Gastroesophageal sphincter (tissue), 4 donors: ENCODE measurements at regions not wholly inside any gene's neighbourhood (a gene's known extent, or its start where the extent isn't known, plus 50 kb on each side); places are given as distances from the start of the nearest gene placed in this dataset.

Source experiments
- ATAC-seq: fragments of 150-250 bp; one replicate; pipeline ENCODE4 v1.9.1; 2016; ENCODE audit warnings: mild to moderate bottlenecking, moderate library complexity
- H3K27ac ChIP-seq, 4 donors: fragments of 200-600 bp; sonication (generic) in 3 of 4; 1 replicate in 3 of 4; 2 replicates in 1 of 4; pipeline ENCODE4 v1.5.1; 2016 to 2019
- H3K27me3 ChIP-seq: fragments of 200-600 bp; sonication (generic); one replicate; pipeline ENCODE4 v1.5.1; 2019
- H3K36me3 ChIP-seq, 2 donors: fragments of 200-600 bp; sonication (generic); one replicate each; pipeline ENCODE4 v1.5.1; 2019; ENCODE audit warnings: control low read depth in 1 of 2
- H3K4me1 ChIP-seq, 3 donors: fragments of 200-600 bp; sonication (generic); 1 replicate in 2 of 3; 2 replicates in 1 of 3; pipeline ENCODE4 v1.5.1; 2016 to 2019; ENCODE audit warnings: control low read depth in 2 of 3
- H3K4me3 ChIP-seq, 2 donors: fragments of 200-600 bp; sonication (generic); one replicate each; pipeline ENCODE4 v1.5.1; 2019; ENCODE audit warnings: mild to moderate bottlenecking in 1 of 2, moderate library complexity in 1 of 2
- H3K9me3 ChIP-seq, 3 donors: fragments of 200-600 bp; sonication (generic); one replicate each; pipeline ENCODE4 v1.5.1; 2017 to 2019; ENCODE audit warnings: control low read depth in 2 of 3
- CTCF ChIP-seq, 4 experiments: fragments of 200-600 bp in 2 of 4; fragments of 450-650 bp in 2 of 4; sonication (generic) in 1 of 4; IDR thresholded peaks; one replicate each; pipeline ENCODE4 v1.5.1; 2017 to 2019; ENCODE audit warnings: antibody characterized with exemption in 4 of 4, mild to moderate bottlenecking in 2 of 4, moderate library complexity in 2 of 4
- EP300 ChIP-seq: sonication (generic); formaldehyde crosslinking; IDR thresholded peaks from one replicate; pipeline ENCODE4 v1.6.1; 2017; ENCODE audit warnings: antibody characterized with exemption, mild to moderate bottlenecking
- POLR2A ChIP-seq, 2 donors: fragments of 450-650 bp; IDR thresholded peaks; one replicate each; pipeline ENCODE4 v1.6.1; 2017; ENCODE audit warnings: antibody characterized with exemption in 2 of 2, mild to moderate bottlenecking in 2 of 2, moderate library complexity in 1 of 2
- POLR2AphosphoS5 ChIP-seq: sonication (generic); formaldehyde crosslinking; IDR thresholded peaks from one replicate; pipeline ENCODE4 v1.6.1; 2017; ENCODE audit warnings: antibody characterized with exemption
- WGBS, 2 donors: methylation state at CpG; one replicate each; pipeline ENCODE4 v1.1.5; 2018; ENCODE audit warnings: low coverage in 1 of 2; 5-methylcytosine and 5-hydroxymethylcytosine counted together

- TF ChIP-seq CTCF (IDR thresholded peaks at IDR 0.05) (no peak), EP300 (no peak), POLR2AphosphoS5 (no peak), POLR2A (IDR thresholded peaks at IDR 0.05) (no peak)
- H3K4me3 ChIP-seq, result no peak overlapping the region
- H3K36me3 ChIP-seq, result no peaks in the 10 kb centered on the region
- H3K9me3 ChIP-seq, result no peaks in the 10 kb centered on the region
- 90 to 97% methylated on average over 2 of the region's 2 CpGs for WGBS, 2 donors
- peaks cover 3% of the 10 kb centered on the region for H3K27me3 ChIP-seq
- ATAC-seq, result no peak
- no peak overlapping the region for H3K27ac ChIP-seq
- no peaks in the 10 kb centered on the region for H3K4me1 ChIP-seq
These were observed 57.4 kb upstream of the SASH1 start for GRCh38 chr6:148285205-148285604.

- ATAC-seq, result no peak
- H3K4me1 ChIP-seq, result no peaks in the 10 kb centered on the region
- no peak overlapping the region for H3K27ac ChIP-seq
- H3K4me3 ChIP-seq, result no peak overlapping the region
- no peaks in the 10 kb centered on the region for H3K9me3 ChIP-seq
- H3K36me3 ChIP-seq, result no peaks in the 10 kb centered on the region
- H3K27me3 ChIP-seq, result peaks cover 3% of the 10 kb centered on the region
- 93% methylated on average over 5 of the region's 5 CpGs; no CpG with 5 or more reads in 1 of the 2 donors for WGBS, 2 donors
- TF ChIP-seq POLR2AphosphoS5 (no peak), EP300 (no peak), CTCF (IDR thresholded peaks at IDR 0.05) (no peak), POLR2A (IDR thresholded peaks at IDR 0.05) (no peak)
These were observed 56.1 kb upstream of the SASH1 start for GRCh38 chr6:148286563-148286962.

- Histone ChIP-seq H3K4me1 (peaks cover 0 to 3% (median 0%) of the 10 kb centered on the region in 3 donors), H3K27me3 (peaks cover 3% of the 10 kb centered on the region), H3K27ac (no peak overlapping the region), H3K4me3 (no peak overlapping the region), H3K9me3 (no peaks in the 10 kb centered on the region), H3K36me3 (no peaks in the 10 kb centered on the region)
- TF ChIP-seq CTCF (IDR thresholded peaks at IDR 0.05) (no peak), POLR2A (IDR thresholded peaks at IDR 0.05) (no peak), POLR2AphosphoS5 (no peak), EP300 (no peak)
- WGBS, 2 donors, result 87 to 94% methylated on average over 7 to 15 of the region's 15 CpGs
- no peak for ATAC-seq
These were observed 54.9 kb upstream of the SASH1 start for GRCh38 chr6:148287623-148288333.

- no peak for ATAC-seq
These were observed 54.1 kb upstream of the SASH1 start for GRCh38 chr6:148288541-148288940.

More at GRCh38 chr6:148288541-148288940, 54.1 kb upstream of the SASH1 start:
- no peaks in the 10 kb centered on the region for H3K9me3 ChIP-seq
- H3K4me3 ChIP-seq, result no peak overlapping the region
- 77 to 95% methylated on average over 4 of the region's 4 CpGs for WGBS, 2 donors
- H3K27ac ChIP-seq, result no peak overlapping the region
- peaks cover 0 to 10% (median 2%) of the 10 kb centered on the region in 3 donors for H3K4me1 ChIP-seq
- TF ChIP-seq CTCF (IDR thresholded peaks at IDR 0.05) (no peak), POLR2A (IDR thresholded peaks at IDR 0.05) (no peak), EP300 (no peak), POLR2AphosphoS5 (no peak)
- peaks cover 3% of the 10 kb centered on the region for H3K27me3 ChIP-seq
- H3K36me3 ChIP-seq, result no peaks in the 10 kb centered on the region
